Vagina (tissue), 2 donors: ENCODE measurements at regions not wholly inside any gene's neighbourhood (a gene's known extent, or its start where the extent isn't known, plus 50 kb on each side); places are given as distances from the start of the nearest gene placed in this dataset.

Source experiments
- DNase-seq, 2 donors: peaks; one replicate each; pipeline ENCODE4 v3.0.0-alpha.2; 2017; ENCODE audit errors: extremely low spot score in 2 of 2
- H3K27ac ChIP-seq: fragments of 200-600 bp; sonication (generic); one replicate; pipeline ENCODE4 v1.5.1; 2019
- H3K27me3 ChIP-seq: fragments of 200-600 bp; sonication (generic); one replicate; pipeline ENCODE4 v1.5.1; 2019
- H3K36me3 ChIP-seq, 2 donors: fragments of 200-600 bp; sonication (generic); one replicate each; pipeline ENCODE4 v1.5.1; 2017 to 2019
- H3K4me1 ChIP-seq: fragments of 200-600 bp; sonication (generic); one replicate; pipeline ENCODE4 v1.5.1; 2019
- H3K4me3 ChIP-seq, 2 donors: fragments of 200-600 bp; sonication (generic); 1 replicate in 1 of 2; 2 replicates in 1 of 2; pipeline ENCODE4 v1.5.1; 2016 to 2019
- H3K9me3 ChIP-seq: fragments of 200-600 bp; sonication (generic); one replicate; pipeline ENCODE4 v1.5.1; 2019
- CTCF ChIP-seq, 3 experiments: fragments of 450-650 bp in 2 of 3; fragments of 200-600 bp in 1 of 3; sonication (generic) in 1 of 3; IDR thresholded peaks; one replicate each; pipeline ENCODE4 v1.5.1; 2017 to 2019; ENCODE audit warnings: antibody characterized with exemption in 3 of 3, mild to moderate bottlenecking in 2 of 3, moderate library complexity in 2 of 3
- POLR2A ChIP-seq, 2 donors: fragments of 450-650 bp; IDR thresholded peaks; one replicate each; pipeline ENCODE4 v1.6.1; 2017; ENCODE audit warnings: antibody characterized with exemption in 2 of 2, mild to moderate bottlenecking in 2 of 2, moderate library complexity in 2 of 2
- POLR2AphosphoS5 ChIP-seq, 2 donors: sonication (generic); formaldehyde crosslinking; IDR thresholded peaks; one replicate each; pipeline ENCODE4 v1.9.0; 2017; ENCODE audit warnings: antibody characterized with exemption in 2 of 2, mild to moderate bottlenecking in 2 of 2, low read depth in 1 of 2; ENCODE audit not compliant: insufficient read depth in 1 of 2
- intact Hi-C: fragments of 100-400 bp; cut with DNase I; formaldehyde crosslinking; loops from one replicate; pipeline ENCODE4 v1.15.1; 2023

DNA sequence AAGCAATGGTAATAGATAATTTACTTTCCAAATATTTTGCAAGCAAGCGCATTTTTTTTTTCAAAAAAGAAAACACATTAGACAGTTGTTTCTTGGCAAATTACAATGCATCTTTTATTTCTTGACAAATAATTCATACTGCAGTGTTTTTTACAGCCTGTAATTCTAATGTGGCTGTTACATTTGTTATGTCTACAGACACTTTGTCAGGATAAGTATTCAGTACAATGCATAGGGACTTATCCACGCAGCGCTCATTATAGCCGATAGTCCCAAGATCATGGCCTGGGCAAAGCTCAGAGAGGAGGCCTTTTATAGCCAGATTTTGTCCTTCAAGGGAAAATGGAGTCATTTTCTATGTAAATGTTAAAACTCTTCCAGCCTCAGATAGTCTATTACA, 123.0 kb upstream of the FANCL start:
- Histone ChIP-seq H3K36me3 (no peaks in the 10 kb centered on the region), H3K9me3 (no peaks in the 10 kb centered on the region), H3K27ac (no peak overlapping the region), H3K4me3 (no peak overlapping the region), H3K4me1 (no peaks in the 10 kb centered on the region), H3K27me3 (no peaks in the 10 kb centered on the region)
- no peak for DNase-seq
- no peak for TF ChIP-seq POLR2A (IDR thresholded peaks at IDR 0.05)
- no peak for TF ChIP-seq POLR2AphosphoS5 (IDR thresholded peaks at IDR 0.05; ENCODE audit: insufficient read depth in 1 of 2, low read depth in 1 of 2)
- no peak for TF ChIP-seq CTCF (IDR thresholded peaks at IDR 0.05)
- intact Hi-C loops = no loop called here

DNA sequence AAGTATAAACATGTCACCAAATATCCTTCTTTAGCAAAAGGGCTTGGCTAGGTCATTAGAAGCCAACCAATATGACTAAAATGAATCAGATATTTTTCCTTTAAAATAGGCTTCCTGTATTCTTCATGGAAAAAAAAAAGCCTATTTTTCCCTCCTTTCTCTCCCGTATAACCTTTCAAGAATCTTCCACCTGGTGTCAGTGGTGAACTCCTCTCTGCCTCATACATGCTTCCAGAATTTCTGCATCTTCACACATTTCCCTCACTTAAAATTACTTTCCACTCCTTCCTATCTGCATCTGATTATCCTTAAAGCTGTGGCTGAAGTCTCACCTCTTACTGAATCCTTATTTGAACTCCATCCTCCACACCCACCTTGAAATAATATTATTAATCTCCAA, 116.9 kb upstream of the FANCL start:
- Histone ChIP-seq H3K27me3 (no peaks in the 10 kb centered on the region), H3K36me3 (no peaks in the 10 kb centered on the region), H3K4me1 (no peaks in the 10 kb centered on the region), H3K9me3 (no peaks in the 10 kb centered on the region), H3K27ac (no peak overlapping the region), H3K4me3 (no peak overlapping the region)
- intact Hi-C loops = no loop called here
- TF ChIP-seq POLR2A (IDR thresholded peaks at IDR 0.05) = no peak
- TF ChIP-seq POLR2AphosphoS5 (IDR thresholded peaks at IDR 0.05; ENCODE audit: insufficient read depth in 1 of 2, low read depth in 1 of 2) = no peak
- TF ChIP-seq CTCF (IDR thresholded peaks at IDR 0.05) = no peak
- DNase-seq = no peak

DNA sequence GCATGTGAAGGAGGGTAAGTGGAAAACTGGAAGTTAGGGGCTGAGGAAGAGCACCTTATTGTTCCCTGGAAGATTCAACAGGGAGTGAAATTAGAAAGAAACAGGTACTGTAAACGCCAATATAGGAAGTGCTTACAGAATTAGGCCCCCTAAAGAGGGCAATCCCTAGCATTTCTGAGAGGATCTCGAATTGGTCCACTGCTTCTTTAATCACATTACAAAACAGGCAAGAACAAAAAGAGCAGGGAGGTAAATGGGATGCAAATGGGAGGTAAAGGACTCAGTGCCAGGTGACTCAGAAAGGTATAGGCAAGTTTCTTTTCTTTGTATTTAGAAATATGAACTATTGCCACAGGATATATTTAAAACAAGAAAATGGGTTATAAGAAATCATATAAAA, 116.4 kb upstream of the FANCL start:
- no peaks in the 10 kb centered on the region for H3K9me3 ChIP-seq
- no peak overlapping the region for H3K4me3 ChIP-seq
- intact Hi-C loops = no loop called here
- H3K4me1 ChIP-seq = no peaks in the 10 kb centered on the region
- no peak overlapping the region for H3K27ac ChIP-seq
- no peaks in the 10 kb centered on the region for H3K27me3 ChIP-seq
- H3K36me3 ChIP-seq = no peaks in the 10 kb centered on the region
- no peak for DNase-seq
- TF ChIP-seq CTCF (IDR thresholded peaks at IDR 0.05) (no peak), POLR2A (IDR thresholded peaks at IDR 0.05) (no peak), POLR2AphosphoS5 (IDR thresholded peaks at IDR 0.05; ENCODE audit: insufficient read depth in 1 of 2, low read depth in 1 of 2) (no peak)

- DNase-seq = no peak
- Histone ChIP-seq H3K27me3 (no peaks in the 10 kb centered on the region), H3K4me3 (no peak overlapping the region), H3K36me3 (no peaks in the 10 kb centered on the region), H3K27ac (no peak overlapping the region), H3K4me1 (no peaks in the 10 kb centered on the region), H3K9me3 (no peaks in the 10 kb centered on the region)
- no peak for TF ChIP-seq POLR2AphosphoS5 (IDR thresholded peaks at IDR 0.05; ENCODE audit: insufficient read depth in 1 of 2, low read depth in 1 of 2)
- TF ChIP-seq CTCF (IDR thresholded peaks at IDR 0.05) = no peak
- intact Hi-C loops = no loop called here
Measured at GRCh38 chr2:58354230-58354629, 113.1 kb upstream of the FANCL start.

DNA sequence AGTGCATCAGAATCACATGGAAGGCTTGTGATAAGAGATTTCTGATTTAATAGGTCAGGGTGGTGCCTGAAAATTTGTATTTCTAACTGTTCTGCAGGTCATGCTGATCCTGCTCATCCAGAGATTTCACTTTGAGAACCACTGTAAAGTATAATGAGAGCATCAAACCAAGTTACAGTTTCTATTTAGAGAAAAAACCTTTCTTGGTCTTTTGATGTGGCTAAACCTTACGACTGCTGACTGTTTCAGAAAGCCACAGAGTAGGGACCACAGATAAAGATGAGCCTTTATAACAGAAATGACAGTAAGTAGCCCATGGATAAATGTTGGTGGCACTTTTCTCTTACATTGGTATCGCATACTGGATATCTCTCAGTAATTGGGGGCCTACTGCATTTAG, 109.4 kb upstream of the FANCL start:
- no peak overlapping the region for H3K27ac ChIP-seq
- no peak for TF ChIP-seq POLR2A (IDR thresholded peaks at IDR 0.05)
- no peak for TF ChIP-seq CTCF (IDR thresholded peaks at IDR 0.05)
- no peak for TF ChIP-seq POLR2AphosphoS5 (IDR thresholded peaks at IDR 0.05; ENCODE audit: insufficient read depth in 1 of 2, low read depth in 1 of 2)
- H3K4me1 ChIP-seq = no peaks in the 10 kb centered on the region
- no peaks in the 10 kb centered on the region for H3K36me3 ChIP-seq
- intact Hi-C loops = no loop called here
- DNase-seq = no peak
- no peak overlapping the region for H3K4me3 ChIP-seq
- no peaks in the 10 kb centered on the region for H3K27me3 ChIP-seq
- H3K9me3 ChIP-seq = no peaks in the 10 kb centered on the region
